ENCODE measurements at regions not wholly inside any gene's neighbourhood (a gene's known extent, or its start where the extent isn't known, plus 50 kb on each side); places are given as distances from the start of the nearest gene placed in this dataset.

- TF ChIP-seq CTCF (IDR thresholded peaks at IDR 0.05; ENCODE audit: extremely low read depth, insufficient read depth, missing control alignments) = no peak
- in situ Hi-C loops (cut with MboI; ENCODE audit: low pct_unique_long_range_greater_than_20kb, low sequenced_read_pairs, unreplicated experiment) = no loop called here
- DNase-seq (ENCODE audit: low spot score) = no peak
These were observed 112.1 kb downstream of the GLI2 start for GRCh38 chr2:120847700-120848321.

- DNase-seq (ENCODE audit: low spot score) = no peak
- no peak for TF ChIP-seq CTCF (IDR thresholded peaks at IDR 0.05; ENCODE audit: extremely low read depth, insufficient read depth, missing control alignments)
- in situ Hi-C loops (cut with MboI; ENCODE audit: low pct_unique_long_range_greater_than_20kb, low sequenced_read_pairs, unreplicated experiment) = no loop called here
These were observed 113.6 kb downstream of the GLI2 start for GRCh38 chr2:120849278-120849677.

GRCh38 chr2:120850551-120850950 lies 114.9 kb downstream of the GLI2 start:
- no peak for TF ChIP-seq CTCF (IDR thresholded peaks at IDR 0.05; ENCODE audit: extremely low read depth, insufficient read depth, missing control alignments)
- no peak for DNase-seq (ENCODE audit: low spot score)
- in situ Hi-C loops (cut with MboI; ENCODE audit: low pct_unique_long_range_greater_than_20kb, low sequenced_read_pairs, unreplicated experiment) = no loop called here

- no peak for TF ChIP-seq CTCF (IDR thresholded peaks at IDR 0.05; ENCODE audit: extremely low read depth, insufficient read depth, missing control alignments)
- in situ Hi-C loops (cut with MboI; ENCODE audit: low pct_unique_long_range_greater_than_20kb, low sequenced_read_pairs, unreplicated experiment) = no loop called here
- DNase-seq (ENCODE audit: low spot score) = no peak
These were observed 115.6 kb downstream of the GLI2 start for GRCh38 chr2:120851116-120851773.

GRCh38 chr2:120852200-120852815 lies 116.6 kb downstream of the GLI2 start:
- TF ChIP-seq CTCF (IDR thresholded peaks at IDR 0.05; ENCODE audit: extremely low read depth, insufficient read depth, missing control alignments) = no peak
- DNase-seq (ENCODE audit: low spot score) = no peak
- in situ Hi-C loops (cut with MboI; ENCODE audit: low pct_unique_long_range_greater_than_20kb, low sequenced_read_pairs, unreplicated experiment) = no loop called here

- in situ Hi-C loops (cut with MboI; ENCODE audit: low pct_unique_long_range_greater_than_20kb, low sequenced_read_pairs, unreplicated experiment) = no loop called here
- DNase-seq (ENCODE audit: low spot score) = no peak
- TF ChIP-seq CTCF (IDR thresholded peaks at IDR 0.05; ENCODE audit: extremely low read depth, insufficient read depth, missing control alignments) = no peak
These were observed 117.8 kb downstream of the GLI2 start for GRCh38 chr2:120853306-120854013.
